ENCODE measurements at regions not wholly inside any gene's neighbourhood (a gene's known extent, or its start where the extent isn't known, plus 50 kb on each side); places are given as distances from the start of the nearest gene placed in this dataset. TPM values are rescaled to one million over a fixed set of nuclear protein-coding genes. Genes with fewer than 3 reads are reported as not detected.

GRCh38 chr19:20250121-20250520, 83.1 kb downstream of the ZNF486 start:
- Histone ChIP-seq H2AFZ (ENCODE audit: insufficient read depth, low read depth, low read length, poor library complexity, severe bottlenecking) (no peak overlapping the region), H3K79me2 (ENCODE audit: insufficient read depth, low read length) (no peaks in the 10 kb centered on the region), H4K20me1 (ENCODE audit: insufficient read depth, low read length) (no peaks in the 10 kb centered on the region), H3K27ac (ENCODE audit: low read depth in 1 of 2, low read length in 2 of 2) (no peak overlapping the region), H3K27me3 (ENCODE audit: control insufficient read depth in 2 of 2, insufficient read depth in 2 of 2, low read length in 2 of 2) (no peaks in the 10 kb centered on the region), H3K36me3 (replicated peaks in 1 of 2; ENCODE audit: control insufficient read depth in 1 of 2, insufficient read depth in 2 of 2, low read length in 2 of 2) (no peaks in the 10 kb centered on the region), H3K9me3 (replicated peaks in 1 of 2; ENCODE audit: control insufficient read depth in 1 of 2, insufficient read depth in 1 of 2, low read length in 2 of 2) (peaks cover 2 to 4% of the 10 kb centered on the region in 2 donors), H3K9ac (ENCODE audit: insufficient read depth, low read length, poor library complexity, severe bottlenecking) (no peak overlapping the region), H3K4me3 (replicated peaks in 1 of 3; ENCODE audit: low read depth in 2 of 3, low read length in 3 of 3) (no peak overlapping the region), H3K4me2 (replicated peaks; ENCODE audit: extremely low read depth, low read length, poor library complexity, severe bottlenecking) (no peak overlapping the region), H3K4me1 (ENCODE audit: control insufficient read depth in 1 of 2, insufficient read depth in 2 of 2, low read length in 2 of 2) (no peaks in the 10 kb centered on the region)
- no peak overlapping the region for H3K27ac Mint-ChIP-seq
- H3K36me3 Mint-ChIP-seq = no peaks in the 10 kb centered on the region
- DNase-seq = no peak
- no peaks in the 10 kb centered on the region for H3K4me1 Mint-ChIP-seq
- peaks cover 2 to 20% (median 7%) of the 10 kb centered on the region in 7 donors for H3K9me3 Mint-ChIP-seq
- no peak overlapping the region for H3K4me3 Mint-ChIP-seq
- TF ChIP-seq CTCF (IDR thresholded peaks at IDR 0.05) = no peak
- H3K27me3 Mint-ChIP-seq (ENCODE audit: low read depth in 3 of 3) = peaks cover 0 to 2% (median 1%) of the 10 kb centered on the region in 3 donors
- intact Hi-C loops (cut with micrococcal nuclease) = no loop called here
- WGBS (ENCODE audit: insufficient coverage) = 100% methylated on average over 1 of the region's 1 CpG

Small RNA genes in the stretch of these regions (small RNA-seq; reads per million reads assigned to genes)
- gene MIR1270 (ENCODE audit: insufficient read length, low read depth) = not detected

Data from CD14-positive monocyte (primary cell).